ENCODE measurements at regions not wholly inside any gene's neighbourhood (a gene's known extent, or its start where the extent isn't known, plus 50 kb on each side); places are given as distances from the start of the nearest gene placed in this dataset.

DNA sequence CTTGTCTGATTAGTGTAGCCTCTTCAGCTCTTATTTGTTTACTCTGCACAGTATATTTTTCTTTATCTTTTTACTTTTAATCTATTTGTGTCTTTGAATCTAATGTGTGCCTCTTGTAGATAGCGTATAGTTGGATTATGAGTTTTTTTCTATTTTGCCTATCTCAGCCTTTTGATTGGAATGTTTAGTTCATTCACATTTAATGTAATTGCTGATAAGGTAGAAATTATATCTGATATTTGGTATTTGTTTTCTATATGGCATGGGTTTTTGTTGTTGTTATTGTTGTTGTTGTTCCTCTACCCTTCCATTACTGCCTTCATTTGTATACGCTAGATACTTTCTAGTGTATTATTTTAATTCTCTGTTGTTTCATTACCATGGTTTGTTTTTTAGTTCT is 131.7 kb upstream of the GRIK3 start:
- TF ChIP-seq REST (IDR thresholded peaks at IDR 0.05; ENCODE audit: low read depth) (no peak), EZH2phosphoT487 (IDR thresholded peaks at IDR 0.05; ENCODE audit: borderline replicate concordance) (no peak), CTCF (IDR thresholded peaks at IDR 0.05 in 2 of 3, conservative IDR thresholded peaks at IDR 0.05 in 1 of 3; ENCODE audit: borderline replicate concordance in 1 of 3, insufficient read depth in 1 of 3, low read depth in 2 of 3, low read length in 2 of 3) (no peak), POLR2AphosphoS5 (IDR thresholded peaks at IDR 0.05; ENCODE audit: low read depth, low read length) (no peak)

Measured in HCT116 (cell line).